ENCODE measurements at regions not wholly inside any gene's neighbourhood (a gene's known extent, or its start where the extent isn't known, plus 50 kb on each side); places are given as distances from the start of the nearest gene placed in this dataset.

DNA sequence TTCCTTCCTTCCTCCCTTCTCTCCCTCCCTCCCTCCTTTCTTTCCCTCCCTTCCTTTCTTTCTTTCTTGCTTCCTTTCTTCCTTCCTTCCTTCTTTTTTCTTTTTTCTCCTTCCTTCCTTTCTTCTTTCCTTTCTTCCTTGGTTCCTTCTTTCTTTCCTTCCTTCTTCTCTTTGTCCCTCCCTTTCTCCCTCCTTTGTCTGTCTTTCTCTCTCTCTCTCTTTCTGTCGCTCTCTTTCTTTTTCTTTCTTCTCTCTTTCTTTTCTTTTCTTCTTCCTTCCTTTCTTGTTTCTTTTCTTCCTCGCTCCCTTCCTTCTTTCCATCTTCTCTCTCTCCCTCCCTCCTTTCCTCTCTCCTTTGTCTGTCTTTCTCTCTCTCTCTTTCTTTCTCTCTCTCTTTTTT, 601.9 kb upstream of the JAG1 start:
- TF ChIP-seq, protein P1, sequence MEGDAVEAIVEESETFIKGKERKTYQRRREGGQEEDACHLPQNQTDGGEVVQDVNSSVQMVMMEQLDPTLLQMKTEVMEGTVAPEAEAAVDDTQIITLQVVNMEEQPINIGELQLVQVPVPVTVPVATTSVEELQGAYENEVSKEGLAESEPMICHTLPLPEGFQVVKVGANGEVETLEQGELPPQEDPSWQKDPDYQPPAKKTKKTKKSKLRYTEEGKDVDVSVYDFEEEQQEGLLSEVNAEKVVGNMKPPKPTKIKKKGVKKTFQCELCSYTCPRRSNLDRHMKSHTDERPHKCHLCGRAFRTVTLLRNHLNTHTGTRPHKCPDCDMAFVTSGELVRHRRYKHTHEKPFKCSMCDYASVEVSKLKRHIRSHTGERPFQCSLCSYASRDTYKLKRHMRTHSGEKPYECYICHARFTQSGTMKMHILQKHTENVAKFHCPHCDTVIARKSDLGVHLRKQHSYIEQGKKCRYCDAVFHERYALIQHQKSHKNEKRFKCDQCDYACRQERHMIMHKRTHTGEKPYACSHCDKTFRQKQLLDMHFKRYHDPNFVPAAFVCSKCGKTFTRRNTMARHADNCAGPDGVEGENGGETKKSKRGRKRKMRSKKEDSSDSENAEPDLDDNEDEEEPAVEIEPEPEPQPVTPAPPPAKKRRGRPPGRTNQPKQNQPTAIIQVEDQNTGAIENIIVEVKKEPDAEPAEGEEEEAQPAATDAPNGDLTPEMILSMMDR (IDR thresholded peaks at IDR 0.05), result no peak
- TF ChIP-seq POLR2A (IDR thresholded peaks at IDR 0.05), result no peak
- no peaks in the 10 kb centered on the region for H3K27me3 ChIP-seq
- no peaks in the 10 kb centered on the region for H3K4me1 ChIP-seq
- no peak for DNase-seq
- intact Hi-C loops (cut with DNase I; ENCODE audit: low total_unique reads), result loop anchor here (10.0 kb wide), 1 partner anchor 601 kb away; the partner anchor contains the start of gene JAG1
- no peaks in the 10 kb centered on the region for H3K36me3 ChIP-seq
- no peaks in the 10 kb centered on the region for H3K9me3 ChIP-seq
- no peak overlapping the region for H3K4me3 ChIP-seq
- H3K27ac ChIP-seq, result no peak overlapping the region

DNA sequence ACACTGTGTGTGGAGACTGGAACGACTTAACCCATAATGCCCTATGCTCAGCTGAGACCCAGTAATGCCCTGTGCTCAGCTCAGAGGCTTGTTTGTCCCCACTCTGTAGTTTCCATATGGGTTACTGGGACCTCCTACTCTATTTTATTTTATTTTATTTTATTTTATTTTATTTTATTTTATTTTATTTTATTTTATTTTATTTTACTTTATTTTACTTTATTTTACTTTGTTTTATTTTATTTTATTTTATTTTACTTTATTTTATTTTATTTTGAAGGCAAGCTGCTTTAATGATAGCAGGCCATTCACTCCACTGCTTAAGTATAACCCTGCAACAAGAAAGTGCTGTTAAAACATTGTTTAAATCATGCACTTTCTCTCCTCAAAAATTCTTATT, 603.4 kb upstream of the JAG1 start:
- H3K27me3 ChIP-seq, result no peaks in the 10 kb centered on the region
- DNase-seq, result no peak
- intact Hi-C loops (cut with DNase I; ENCODE audit: low total_unique reads), result loop anchor here (10.0 kb wide), 1 partner anchor 602 kb away; the partner anchor contains the start of gene JAG1

DNA sequence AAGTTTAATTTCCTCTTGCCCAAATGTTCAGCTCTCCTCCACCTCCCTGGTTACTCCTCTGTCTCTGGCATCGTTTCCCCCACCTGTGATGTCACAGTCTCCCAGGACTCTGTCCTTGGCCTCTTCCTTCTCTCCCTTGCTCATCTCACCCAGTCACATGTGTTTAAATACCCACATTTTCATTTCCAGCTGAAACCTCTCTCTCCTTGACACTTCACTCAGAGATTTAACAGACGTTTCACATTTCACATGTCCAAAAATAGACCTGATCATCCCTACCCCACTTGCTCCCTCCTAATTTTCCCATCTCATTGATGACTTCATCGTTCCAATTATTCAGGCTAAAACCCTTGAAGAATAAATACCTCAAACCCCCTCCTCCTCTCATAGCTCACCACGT, 604.1 kb upstream of the JAG1 start:
- Histone ChIP-seq H3K27ac (no peak overlapping the region), H3K27me3 (no peaks in the 10 kb centered on the region), H3K4me3 (no peak overlapping the region), H3K9me3 (no peaks in the 10 kb centered on the region), H3K36me3 (no peaks in the 10 kb centered on the region), H3K4me1 (no peaks in the 10 kb centered on the region)
- no peak for DNase-seq
- intact Hi-C loops (cut with DNase I; ENCODE audit: low total_unique reads), result loop anchor here (10.0 kb wide), 1 partner anchor 603 kb away; the partner anchor contains the start of gene JAG1
- no peak for TF ChIP-seq POLR2A (IDR thresholded peaks at IDR 0.05)
- TF ChIP-seq, protein P1 (IDR thresholded peaks at IDR 0.05), result no peak

More for the DNA sequence above, 603.4 kb upstream of the JAG1 start:
- TF ChIP-seq, protein P1 (IDR thresholded peaks at IDR 0.05), result no peak
- no peak for TF ChIP-seq POLR2A (IDR thresholded peaks at IDR 0.05)
- H3K36me3 ChIP-seq, result no peaks in the 10 kb centered on the region
- no peak overlapping the region for H3K4me3 ChIP-seq
- H3K4me1 ChIP-seq, result no peaks in the 10 kb centered on the region
- H3K27ac ChIP-seq, result no peak overlapping the region
- H3K9me3 ChIP-seq, result no peaks in the 10 kb centered on the region

DNA sequence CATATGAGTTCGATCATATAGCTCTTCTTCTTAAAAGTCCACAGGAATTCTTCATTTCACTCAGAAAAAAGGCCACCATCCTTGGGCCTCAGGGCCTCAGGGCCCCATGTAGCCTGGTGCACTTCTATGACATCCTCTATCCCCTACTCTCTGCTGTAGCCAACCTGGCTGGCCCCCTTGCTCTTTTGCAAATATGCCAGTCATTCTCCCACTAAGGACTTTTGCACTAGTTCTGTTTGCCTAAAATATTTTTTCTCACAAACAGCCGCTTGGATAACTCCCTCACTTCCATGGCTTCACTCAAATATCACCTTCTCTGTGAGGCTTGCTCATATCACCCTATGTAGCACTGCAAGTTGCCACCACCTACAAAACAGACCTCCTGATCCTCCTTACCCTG, 604.7 kb upstream of the JAG1 start:
- H3K9me3 ChIP-seq, result no peaks in the 10 kb centered on the region
- no peak overlapping the region for H3K27ac ChIP-seq
- no peaks in the 10 kb centered on the region for H3K36me3 ChIP-seq
- intact Hi-C loops (cut with DNase I; ENCODE audit: low total_unique reads), result loop anchor here (10.0 kb wide), 1 partner anchor 604 kb away; the partner anchor contains the start of gene JAG1
- no peak overlapping the region for H3K4me3 ChIP-seq
- H3K4me1 ChIP-seq, result no peaks in the 10 kb centered on the region
- H3K27me3 ChIP-seq, result no peaks in the 10 kb centered on the region
- DNase-seq, result no peak
- TF ChIP-seq, protein P1 (IDR thresholded peaks at IDR 0.05), result no peak
- TF ChIP-seq POLR2A (IDR thresholded peaks at IDR 0.05), result no peak

DNA sequence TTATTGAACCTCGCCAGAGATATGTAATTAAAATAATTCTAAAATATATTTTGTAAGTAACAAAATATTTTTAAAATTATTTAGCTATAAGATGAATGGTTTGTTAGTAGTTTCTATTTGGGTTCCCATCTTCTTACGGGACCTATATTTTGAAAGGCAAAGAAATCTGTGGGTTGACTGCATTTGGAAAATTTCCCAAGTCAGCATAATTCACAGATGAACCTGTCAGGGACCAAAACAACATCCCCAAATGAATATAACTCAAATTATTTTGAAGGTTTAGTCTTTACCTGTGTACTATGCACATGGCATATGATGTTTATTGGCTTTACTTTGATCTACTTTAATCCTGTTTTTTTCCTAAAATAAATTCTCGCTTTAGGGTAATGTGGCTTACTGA, 607.4 kb upstream of the JAG1 start:
- no peaks in the 10 kb centered on the region for H3K36me3 ChIP-seq
- no peak overlapping the region for H3K4me3 ChIP-seq
- no peaks in the 10 kb centered on the region for H3K9me3 ChIP-seq
- intact Hi-C loops (cut with DNase I; ENCODE audit: low total_unique reads), result no loop called here
- TF ChIP-seq, protein P1 (IDR thresholded peaks at IDR 0.05), result no peak
- TF ChIP-seq POLR2A (IDR thresholded peaks at IDR 0.05), result no peak
- H3K27ac ChIP-seq, result no peak overlapping the region
- DNase-seq, result no peak
- no peaks in the 10 kb centered on the region for H3K4me1 ChIP-seq
- no peaks in the 10 kb centered on the region for H3K27me3 ChIP-seq

All from uterus (tissue), 3 donors.